HG03280 (cell line): ENCODE measurements at regions not wholly inside any gene's neighbourhood (a gene's known extent, or its start where the extent isn't known, plus 50 kb on each side); places are given as distances from the start of the nearest gene placed in this dataset.

ENCODE experiments used
- ATAC-seq: cut with Tn5 transposase; IDR thresholded peaks from one replicate; pipeline ENCODE4 v1.9.1; 2021; ENCODE audit warnings: mild to moderate bottlenecking, moderate library complexity; ENCODE audit not compliant: unreplicated experiment

DNA sequence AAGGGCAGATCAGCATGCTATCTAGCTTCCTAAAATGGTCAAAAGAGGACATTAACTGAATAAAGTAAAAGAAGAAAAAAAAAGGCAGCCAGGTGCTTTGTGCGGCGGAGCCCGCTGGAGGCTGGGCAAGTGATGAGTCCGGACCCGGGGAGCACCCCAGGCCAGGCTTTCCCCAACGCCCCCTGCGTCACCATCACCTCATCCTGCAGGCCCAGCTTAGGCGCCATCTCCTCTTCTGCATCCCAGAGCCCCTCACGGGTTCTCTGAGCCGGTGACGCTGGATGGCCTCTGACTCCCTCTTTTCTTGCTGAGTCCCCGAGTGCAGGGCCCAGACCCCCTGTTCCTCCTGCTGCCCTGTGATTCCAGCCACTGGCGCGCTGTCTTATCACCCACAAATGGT is 250.1 kb downstream of the TBXT start:
- no peak for ATAC-seq

DNA sequence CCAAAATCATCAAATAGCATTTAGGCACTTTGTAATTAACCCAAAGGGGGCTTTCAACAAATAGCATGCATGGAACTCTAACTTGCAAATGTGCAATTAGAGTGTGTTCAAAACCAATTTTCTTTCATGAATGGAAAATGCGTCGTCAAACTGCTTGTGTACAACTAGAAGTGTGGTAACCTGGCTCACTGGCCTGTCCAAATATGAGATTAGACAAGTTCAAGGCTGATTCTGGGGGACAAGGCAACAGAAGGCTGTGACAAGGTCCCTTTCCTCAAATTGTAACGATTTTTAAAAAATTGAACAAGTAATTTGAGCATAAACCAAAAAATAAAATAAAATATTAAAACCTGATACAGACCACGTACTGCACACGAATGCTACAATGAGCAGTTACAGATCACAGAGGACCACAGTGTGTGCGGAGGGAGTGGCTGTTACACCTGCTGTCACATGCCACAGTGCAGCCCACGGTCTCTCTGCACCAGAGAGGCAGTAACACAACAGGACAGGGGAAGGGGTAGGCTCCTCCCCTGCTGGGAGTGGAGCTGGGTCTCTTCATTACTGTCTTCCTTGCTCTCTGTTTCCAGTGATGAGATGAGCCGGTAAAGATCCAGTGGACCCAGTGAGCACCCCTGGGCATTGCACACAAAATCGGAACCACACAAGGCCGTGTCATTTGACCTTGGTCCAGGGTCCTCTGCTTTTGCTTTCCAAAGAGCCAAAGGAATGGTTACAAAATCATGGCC is 252.2 kb upstream of the PDE10A start:
- ATAC-seq = no peak

DNA sequence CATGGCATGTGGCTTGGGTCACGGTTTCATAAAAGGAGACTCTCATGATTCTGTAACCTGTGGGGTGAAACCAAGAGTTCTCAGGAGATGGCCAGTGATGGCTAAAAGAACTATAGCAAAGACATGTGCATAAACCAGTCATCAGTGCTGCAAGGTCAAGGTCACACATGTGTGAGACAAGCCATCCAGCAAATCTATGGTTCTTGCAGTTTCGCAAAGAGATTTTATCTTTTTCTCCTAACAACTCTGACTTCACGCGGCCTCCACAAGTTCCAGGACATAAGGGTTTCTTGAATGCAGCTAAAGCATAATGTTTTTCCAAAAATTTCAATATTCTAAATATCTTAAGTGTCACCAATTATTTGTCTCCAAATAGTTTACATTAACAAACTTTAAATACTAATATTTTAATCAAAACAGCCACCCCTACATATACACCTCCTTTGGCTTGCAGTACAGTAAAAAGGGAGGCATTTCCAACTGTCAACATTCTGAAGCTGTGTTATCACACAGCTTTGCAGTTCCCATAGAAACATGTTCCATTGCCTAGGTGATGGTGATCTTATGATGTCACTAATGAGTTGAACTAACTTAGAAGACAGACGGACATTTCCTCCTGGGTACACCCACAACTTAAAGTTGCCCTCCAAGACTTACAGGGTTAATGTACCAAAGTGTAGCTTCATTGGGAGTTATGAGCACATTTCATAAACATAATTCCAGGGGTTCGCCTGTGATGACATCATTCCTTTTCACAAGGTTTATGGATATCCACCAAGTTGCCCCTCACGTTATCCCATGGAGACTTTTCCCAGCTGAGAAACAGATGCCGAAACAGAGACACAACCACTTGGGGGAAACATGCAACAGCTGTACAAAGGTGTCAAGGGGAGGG is 250.9 kb upstream of the PDE10A start:
- no peak for ATAC-seq

- no peak for ATAC-seq
These were observed 247.3 kb upstream of the PDE10A start for GRCh38 chr6:165910184-165910966.

DNA sequence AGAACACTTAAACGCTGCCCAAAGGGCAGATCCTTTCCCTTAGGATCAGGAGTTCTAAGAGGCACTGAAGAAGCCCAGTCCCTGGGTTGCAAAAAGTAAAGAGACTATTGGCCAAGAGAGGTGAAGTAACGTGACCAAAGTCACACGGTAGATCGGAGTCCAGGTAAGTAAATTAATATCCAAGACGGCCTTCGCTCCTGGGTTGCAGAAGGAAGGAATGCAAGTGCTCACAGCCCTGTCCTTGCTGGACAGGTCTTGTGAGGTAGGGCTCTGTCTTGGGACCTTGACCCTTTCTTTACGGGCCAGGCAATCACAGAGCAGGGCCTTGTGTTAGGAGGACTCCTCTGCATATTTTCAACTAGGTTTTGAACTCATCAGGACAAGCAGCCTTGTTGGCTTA is 243.7 kb upstream of the PDE10A start:
- no peak for ATAC-seq

GRCh38 chr6:165905744-165906143 is 242.7 kb upstream of the PDE10A start:
- no peak for ATAC-seq

GRCh38 chr6:165900970-165901369 is 237.9 kb upstream of the PDE10A start:
- ATAC-seq = no peak

DNA sequence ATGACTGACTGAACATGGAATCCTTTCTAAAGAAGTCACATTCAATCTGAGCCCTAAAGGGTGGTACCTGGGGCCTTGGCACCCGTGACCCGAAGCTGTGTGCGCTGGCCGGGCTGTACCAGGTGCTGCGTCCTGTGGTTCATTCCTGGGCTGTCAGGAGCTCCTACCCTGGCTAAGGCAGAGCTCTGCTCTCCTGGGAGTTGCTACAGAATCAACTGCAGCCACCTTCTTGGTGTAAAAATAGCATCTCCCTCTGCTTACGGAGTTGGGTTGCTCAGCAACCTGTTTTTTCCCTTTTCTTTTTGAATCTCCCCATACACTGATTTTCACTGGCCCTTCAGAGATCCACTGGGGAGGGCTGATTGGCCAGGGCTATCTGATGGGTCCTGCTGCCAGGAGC is 236.6 kb upstream of the PDE10A start:
- ATAC-seq = no peak

GRCh38 chr6:165895421-165896165 is 232.6 kb upstream of the PDE10A start:
- no peak for ATAC-seq

- no peak for ATAC-seq
These were observed 231.3 kb upstream of the PDE10A start for GRCh38 chr6:165894171-165894825.

DNA sequence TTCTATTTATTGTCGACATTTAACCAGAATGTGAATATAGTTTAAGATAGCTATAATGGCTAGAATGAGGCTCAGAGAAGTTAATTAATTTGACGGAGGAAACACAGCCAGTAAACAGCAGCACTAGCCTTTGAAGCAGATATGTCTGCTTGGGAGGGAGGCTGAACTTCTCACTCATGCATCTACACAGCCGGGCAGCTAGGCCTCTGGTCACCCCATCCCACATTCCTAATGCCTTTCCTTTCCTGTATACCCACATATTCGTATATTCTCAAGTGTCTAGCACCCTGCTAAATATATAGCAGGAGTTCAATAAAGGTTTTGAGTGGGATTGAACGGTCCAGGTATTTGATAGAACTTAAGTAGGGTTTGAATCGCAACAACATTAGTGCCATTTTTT is 230.4 kb upstream of the PDE10A start:
- no peak for ATAC-seq

DNA sequence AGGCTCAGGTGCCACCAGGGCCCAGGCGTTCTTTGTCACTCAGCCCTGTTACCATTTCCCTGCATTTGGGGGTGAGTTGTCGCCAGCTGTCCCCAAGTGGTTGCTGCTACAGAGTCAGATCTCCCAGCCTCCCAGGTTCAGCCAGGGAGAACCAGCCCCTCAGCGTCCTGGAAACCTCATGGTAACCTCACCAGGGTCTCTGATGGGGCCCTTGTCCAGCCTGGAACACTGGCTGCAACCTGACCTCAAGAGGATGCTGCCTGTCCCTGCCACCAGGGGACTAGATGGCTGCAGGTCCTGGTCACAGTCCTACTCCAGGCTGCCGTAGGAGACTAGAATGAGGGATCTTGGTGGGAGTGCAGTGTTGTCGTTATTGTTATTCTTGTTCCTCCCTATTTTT is 228.3 kb upstream of the PDE10A start:
- no peak for ATAC-seq

- no peak for ATAC-seq
These were observed 227.3 kb upstream of the PDE10A start for GRCh38 chr6:165890404-165890735.

DNA sequence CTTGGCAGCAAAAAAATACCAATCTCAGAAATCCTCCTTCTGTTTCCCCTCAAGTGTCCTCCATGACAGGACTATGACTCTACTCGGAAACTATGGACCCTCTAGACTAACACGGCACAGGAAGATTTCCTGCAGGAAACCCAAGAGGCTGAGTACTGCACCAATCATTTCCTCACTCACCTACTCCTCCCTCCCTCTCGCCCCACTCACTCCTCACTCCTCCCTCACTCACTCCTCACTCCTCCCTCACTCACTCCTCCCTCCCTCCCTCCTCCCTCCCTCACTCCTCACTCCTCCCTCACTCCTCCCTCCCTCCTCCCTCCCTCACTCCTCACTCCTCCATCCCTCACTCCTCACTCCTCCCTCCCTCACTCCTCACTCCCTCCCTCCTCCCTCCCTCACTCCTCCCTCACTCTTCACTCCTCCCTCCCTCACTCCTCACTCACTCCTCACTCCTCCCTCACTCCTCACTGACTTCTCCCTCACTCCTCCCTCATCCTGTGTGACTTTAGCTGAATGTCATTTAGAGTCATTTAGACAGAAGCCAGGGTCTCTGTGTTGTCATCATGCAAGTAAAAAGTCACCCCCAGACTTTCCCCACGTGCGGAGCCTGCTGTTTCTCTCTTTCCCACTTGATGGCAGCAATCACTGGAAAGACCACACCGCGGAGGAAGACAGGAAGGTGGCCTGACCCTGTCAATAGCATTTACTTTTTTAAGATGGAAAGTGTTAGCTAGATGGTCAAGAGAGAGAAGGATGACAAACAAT is 226.8 kb upstream of the PDE10A start:
- ATAC-seq = no peak

GRCh38 chr6:165886169-165886568 is 223.1 kb upstream of the PDE10A start:
- no peak for ATAC-seq

DNA sequence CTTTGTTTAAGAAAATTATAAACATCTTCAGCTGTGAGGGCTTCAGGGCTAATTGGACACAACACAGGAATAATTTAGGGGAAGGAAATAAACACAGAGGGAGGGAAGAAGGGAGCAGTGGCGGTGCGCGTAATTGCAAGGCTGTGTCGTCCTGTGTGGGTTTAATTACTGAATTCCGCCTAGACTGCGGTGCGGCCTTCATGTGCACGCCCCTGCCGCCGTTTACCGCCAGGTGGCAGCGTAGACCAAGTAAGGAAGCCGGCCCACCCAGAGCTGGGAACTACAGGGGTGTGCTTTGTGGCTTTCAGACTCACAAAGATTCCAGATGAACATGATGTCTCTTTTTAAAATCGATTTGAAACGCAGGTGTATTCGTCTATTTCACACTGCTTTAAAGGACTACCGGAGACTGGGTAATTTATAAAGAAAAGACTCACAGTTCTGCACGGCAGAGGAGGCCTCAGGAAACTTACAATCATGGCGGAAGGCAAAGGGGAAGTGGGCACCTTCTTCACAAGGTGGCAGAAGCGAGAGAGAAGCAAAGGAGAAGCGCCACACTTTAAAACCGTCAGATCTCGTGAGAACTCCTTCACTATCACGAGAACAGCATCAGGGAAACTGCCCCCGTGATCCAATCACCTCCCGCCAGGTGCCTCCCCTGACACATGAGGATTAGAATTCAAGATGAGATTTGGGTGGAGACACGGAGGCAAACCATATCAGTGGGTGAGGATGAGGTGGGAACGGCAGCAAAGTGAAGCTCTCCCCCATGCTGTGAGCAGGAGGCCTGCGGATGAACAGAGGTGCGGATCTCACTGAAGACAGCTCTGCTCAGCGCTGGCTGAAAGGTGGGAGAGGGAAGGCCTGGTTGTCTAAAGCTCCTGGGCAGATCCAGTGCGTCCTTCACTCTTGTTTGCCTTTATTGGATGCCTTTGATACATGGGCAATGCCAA is 222.0 kb upstream of the PDE10A start:
- ATAC-seq = peak; percentile 92

DNA sequence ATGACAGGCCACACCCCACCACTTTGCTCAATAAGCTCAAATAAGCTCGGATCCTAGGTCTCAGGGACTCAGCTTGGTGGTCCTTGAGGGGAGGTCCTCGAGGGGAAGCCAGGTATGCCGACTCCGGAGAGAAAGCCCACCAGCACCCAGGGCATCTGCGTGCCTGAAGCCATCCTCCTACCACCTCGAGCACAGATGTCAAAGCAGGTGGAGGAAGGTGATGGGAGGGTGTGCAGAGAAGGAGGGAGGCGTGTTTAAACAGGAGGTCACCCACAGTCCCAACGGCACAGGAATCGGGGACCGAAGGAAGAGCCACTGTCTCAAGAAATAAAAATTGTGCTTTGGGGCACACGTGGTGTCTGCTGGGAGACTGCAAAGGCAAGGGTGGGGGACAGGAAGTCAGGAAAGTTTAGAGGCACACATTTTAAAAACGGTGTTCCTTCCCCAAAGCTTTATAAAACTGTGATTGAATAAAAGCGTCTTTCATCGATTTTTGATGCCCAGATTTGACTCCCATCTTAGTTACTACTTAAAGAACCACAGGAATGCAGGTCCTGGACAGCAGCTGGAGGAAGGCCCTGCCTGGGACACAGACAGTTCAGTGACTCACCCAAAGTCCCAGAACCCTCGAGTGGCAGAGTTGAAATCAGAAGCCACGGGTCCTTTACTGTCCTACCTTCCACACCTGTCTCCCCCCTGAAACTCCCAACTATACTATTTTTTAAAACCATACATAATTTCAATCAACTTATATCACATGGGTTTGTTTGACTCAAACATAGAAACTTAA is 221.0 kb upstream of the PDE10A start:
- no peak for ATAC-seq

GRCh38 chr6:165881806-165882205 is 218.8 kb upstream of the PDE10A start:
- ATAC-seq = no peak
